GM12878 (cell line): ENCODE measurements at regions not wholly inside any gene's neighbourhood (a gene's known extent, or its start where the extent isn't known, plus 50 kb on each side); places are given as distances from the start of the nearest gene placed in this dataset.

Source experiments
- BCL11A ChIP-seq: IDR thresholded peaks from 2 replicates; pipeline ENCODE4 v1.6.1; 2011; ENCODE audit warnings: low read depth, low read length
- BCL3 ChIP-seq: IDR thresholded peaks from 2 replicates; pipeline ENCODE4 v1.6.1; 2011; ENCODE audit warnings: borderline replicate concordance, low read depth, mild to moderate bottlenecking, moderate library complexity, low read length; ENCODE audit not compliant: insufficient read depth, poor library complexity, severe bottlenecking
- BHLHE40 ChIP-seq, 2 experiments: fragments of 450-650 bp in 1 of 2; IDR thresholded peaks; 2 replicates each; pipeline ENCODE4 v1.6.1; 2011 to 2017; ENCODE audit warnings: low read depth in 2 of 2, borderline replicate concordance in 1 of 2, improper control_type of control experiment in 1 of 2, low read length in 1 of 2, mild to moderate bottlenecking in 1 of 2
- BMI1 ChIP-seq: fragments of 450-650 bp; IDR thresholded peaks from 2 replicates; pipeline ENCODE4 v1.6.1; 2016; ENCODE audit warnings: mild to moderate bottlenecking, moderate library complexity, borderline replicate concordance
- CBX3 ChIP-seq: fragments of 200-600 bp; sonication (generic); IDR thresholded peaks from 2 replicates; pipeline ENCODE4 v1.6.1; 2016; ENCODE audit warnings: low read depth, borderline replicate concordance
- CHD2 ChIP-seq: IDR thresholded peaks from 2 replicates; pipeline ENCODE4 v1.6.1; 2011; ENCODE audit warnings: low read depth, low read length, improper control_type of control experiment, borderline replicate concordance
- EED ChIP-seq: sonication (generic); IDR thresholded peaks from 2 replicates; pipeline ENCODE4 v1.6.1; 2016; ENCODE audit warnings: antibody characterized with exemption, low read depth
- JUND ChIP-seq: IDR thresholded peaks from 2 replicates; pipeline ENCODE4 v1.6.1; 2012; ENCODE audit warnings: low read depth, mild to moderate bottlenecking, low read length, improper control_type of control experiment, moderate library complexity
- MTA3 ChIP-seq: IDR thresholded peaks from 2 replicates; pipeline ENCODE4 v1.6.1; 2012; ENCODE audit warnings: low read length, inconsistent platforms, borderline replicate concordance
- POLR2AphosphoS2 ChIP-seq: IDR thresholded peaks from 2 replicates; pipeline ENCODE4 v1.6.1; 2011; ENCODE audit warnings: low read depth, mild to moderate bottlenecking, low read length, improper control_type of control experiment, moderate library complexity
- RCOR1 ChIP-seq: conservative IDR thresholded peaks from 2 replicates; pipeline ENCODE4 v1.6.1; 2012; ENCODE audit warnings: low read depth, low read length, improper control_type of control experiment
- RELA ChIP-seq: fragments of 450-650 bp; IDR thresholded peaks from 2 replicates; pipeline ENCODE4 v1.8.0; 2014; ENCODE audit warnings: borderline replicate concordance; ENCODE audit not compliant: partially characterized antibody
- RFX5 ChIP-seq: IDR thresholded peaks from 2 replicates; pipeline ENCODE4 v1.6.1; 2011; ENCODE audit warnings: low read depth, low read length, improper control_type of control experiment
- TBL1XR1 ChIP-seq: IDR thresholded peaks from 2 replicates; pipeline ENCODE4 v1.6.1; 2012; ENCODE audit warnings: low read depth, low read length, improper control_type of control experiment
- YY1 ChIP-seq: IDR thresholded peaks from 2 replicates; pipeline ENCODE4 v1.6.1; 2011; ENCODE audit warnings: low read depth, mild to moderate bottlenecking, low read length
- ZNF207 ChIP-seq: fragments of 450-650 bp; IDR thresholded peaks from 2 replicates; pipeline ENCODE4 v1.6.1; 2014; ENCODE audit warnings: antibody characterized with exemption, mild to moderate bottlenecking, borderline replicate concordance
- TF ChIP-seq, protein P1 (sequence below): fragments of 150-350 bp; IDR thresholded peaks from 2 replicates; pipeline ENCODE4 v1.6.1; 2014; ENCODE audit warnings: mild to moderate bottlenecking, low read depth, low read length
- TF ChIP-seq, protein P2 (sequence below): fragments of 450-650 bp; IDR thresholded peaks from 2 replicates; pipeline ENCODE4 v1.6.1; 2017; ENCODE audit warnings: mild to moderate bottlenecking, moderate library complexity
- TF ChIP-seq, protein P3 (sequence below): fragments of 450-650 bp; formaldehyde crosslinking; IDR thresholded peaks from 2 replicates; pipeline ENCODE4 v1.4.0; 2020; ENCODE audit warnings: mild to moderate bottlenecking, moderate library complexity

DNA sequence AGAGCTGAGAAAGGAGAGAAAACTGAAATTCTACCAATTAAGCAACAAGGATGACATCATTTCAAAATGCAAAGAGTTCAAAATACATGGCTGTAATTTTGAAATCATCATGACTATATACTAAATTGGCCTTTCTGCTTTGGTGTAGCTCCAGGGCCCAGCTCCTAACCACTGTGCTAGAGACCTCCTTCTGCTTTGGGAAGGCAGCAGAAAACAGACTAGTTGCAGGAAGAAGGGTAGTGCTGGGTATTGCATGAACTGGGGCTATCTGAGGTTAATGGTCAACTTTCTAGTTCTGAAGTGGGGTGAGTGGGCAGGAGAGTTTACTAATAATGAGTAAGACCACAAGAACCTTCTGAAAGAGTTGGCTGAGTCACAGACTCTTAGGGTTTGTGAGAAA is 66.2 kb downstream of the PTGER2 start (continued):
- TF ChIP-seq, protein P1, sequence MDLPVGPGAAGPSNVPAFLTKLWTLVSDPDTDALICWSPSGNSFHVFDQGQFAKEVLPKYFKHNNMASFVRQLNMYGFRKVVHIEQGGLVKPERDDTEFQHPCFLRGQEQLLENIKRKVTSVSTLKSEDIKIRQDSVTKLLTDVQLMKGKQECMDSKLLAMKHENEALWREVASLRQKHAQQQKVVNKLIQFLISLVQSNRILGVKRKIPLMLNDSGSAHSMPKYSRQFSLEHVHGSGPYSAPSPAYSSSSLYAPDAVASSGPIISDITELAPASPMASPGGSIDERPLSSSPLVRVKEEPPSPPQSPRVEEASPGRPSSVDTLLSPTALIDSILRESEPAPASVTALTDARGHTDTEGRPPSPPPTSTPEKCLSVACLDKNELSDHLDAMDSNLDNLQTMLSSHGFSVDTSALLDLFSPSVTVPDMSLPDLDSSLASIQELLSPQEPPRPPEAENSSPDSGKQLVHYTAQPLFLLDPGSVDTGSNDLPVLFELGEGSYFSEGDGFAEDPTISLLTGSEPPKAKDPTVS, result no peak
- TF ChIP-seq, protein P2, sequence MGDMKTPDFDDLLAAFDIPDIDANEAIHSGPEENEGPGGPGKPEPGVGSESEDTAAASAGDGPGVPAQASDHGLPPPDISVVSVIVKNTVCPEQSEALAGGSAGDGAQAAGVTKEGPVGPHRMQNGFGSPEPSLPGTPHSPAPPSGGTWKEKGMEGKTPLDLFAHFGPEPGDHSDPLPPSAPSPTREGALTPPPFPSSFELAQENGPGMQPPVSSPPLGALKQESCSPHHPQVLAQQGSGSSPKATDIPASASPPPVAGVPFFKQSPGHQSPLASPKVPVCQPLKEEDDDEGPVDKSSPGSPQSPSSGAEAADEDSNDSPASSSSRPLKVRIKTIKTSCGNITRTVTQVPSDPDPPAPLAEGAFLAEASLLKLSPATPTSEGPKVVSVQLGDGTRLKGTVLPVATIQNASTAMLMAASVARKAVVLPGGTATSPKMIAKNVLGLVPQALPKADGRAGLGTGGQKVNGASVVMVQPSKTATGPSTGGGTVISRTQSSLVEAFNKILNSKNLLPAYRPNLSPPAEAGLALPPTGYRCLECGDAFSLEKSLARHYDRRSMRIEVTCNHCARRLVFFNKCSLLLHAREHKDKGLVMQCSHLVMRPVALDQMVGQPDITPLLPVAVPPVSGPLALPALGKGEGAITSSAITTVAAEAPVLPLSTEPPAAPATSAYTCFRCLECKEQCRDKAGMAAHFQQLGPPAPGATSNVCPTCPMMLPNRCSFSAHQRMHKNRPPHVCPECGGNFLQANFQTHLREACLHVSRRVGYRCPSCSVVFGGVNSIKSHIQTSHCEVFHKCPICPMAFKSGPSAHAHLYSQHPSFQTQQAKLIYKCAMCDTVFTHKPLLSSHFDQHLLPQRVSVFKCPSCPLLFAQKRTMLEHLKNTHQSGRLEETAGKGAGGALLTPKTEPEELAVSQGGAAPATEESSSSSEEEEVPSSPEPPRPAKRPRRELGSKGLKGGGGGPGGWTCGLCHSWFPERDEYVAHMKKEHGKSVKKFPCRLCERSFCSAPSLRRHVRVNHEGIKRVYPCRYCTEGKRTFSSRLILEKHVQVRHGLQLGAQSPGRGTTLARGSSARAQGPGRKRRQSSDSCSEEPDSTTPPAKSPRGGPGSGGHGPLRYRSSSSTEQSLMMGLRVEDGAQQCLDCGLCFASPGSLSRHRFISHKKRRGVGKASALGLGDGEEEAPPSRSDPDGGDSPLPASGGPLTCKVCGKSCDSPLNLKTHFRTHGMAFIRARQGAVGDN, result no peak
- TF ChIP-seq BHLHE40 (IDR thresholded peaks at IDR 0.05; ENCODE audit: borderline replicate concordance in 1 of 2, low read depth in 2 of 2, low read length in 1 of 2), result no peak
- TF ChIP-seq RFX5, result no peak
- no peak for TF ChIP-seq RCOR1
- TF ChIP-seq EED, result no peak
- TF ChIP-seq BMI1, result no peak
- no peak for TF ChIP-seq TBL1XR1
- no peak for TF ChIP-seq MTA3
- no peak for TF ChIP-seq RELA
- TF ChIP-seq BCL11A, result peak; percentile 73
- TF ChIP-seq POLR2AphosphoS2, result no peak
- no peak for TF ChIP-seq CHD2
- TF ChIP-seq ZNF207, result no peak
- TF ChIP-seq YY1, result no peak
- TF ChIP-seq, protein P3, sequence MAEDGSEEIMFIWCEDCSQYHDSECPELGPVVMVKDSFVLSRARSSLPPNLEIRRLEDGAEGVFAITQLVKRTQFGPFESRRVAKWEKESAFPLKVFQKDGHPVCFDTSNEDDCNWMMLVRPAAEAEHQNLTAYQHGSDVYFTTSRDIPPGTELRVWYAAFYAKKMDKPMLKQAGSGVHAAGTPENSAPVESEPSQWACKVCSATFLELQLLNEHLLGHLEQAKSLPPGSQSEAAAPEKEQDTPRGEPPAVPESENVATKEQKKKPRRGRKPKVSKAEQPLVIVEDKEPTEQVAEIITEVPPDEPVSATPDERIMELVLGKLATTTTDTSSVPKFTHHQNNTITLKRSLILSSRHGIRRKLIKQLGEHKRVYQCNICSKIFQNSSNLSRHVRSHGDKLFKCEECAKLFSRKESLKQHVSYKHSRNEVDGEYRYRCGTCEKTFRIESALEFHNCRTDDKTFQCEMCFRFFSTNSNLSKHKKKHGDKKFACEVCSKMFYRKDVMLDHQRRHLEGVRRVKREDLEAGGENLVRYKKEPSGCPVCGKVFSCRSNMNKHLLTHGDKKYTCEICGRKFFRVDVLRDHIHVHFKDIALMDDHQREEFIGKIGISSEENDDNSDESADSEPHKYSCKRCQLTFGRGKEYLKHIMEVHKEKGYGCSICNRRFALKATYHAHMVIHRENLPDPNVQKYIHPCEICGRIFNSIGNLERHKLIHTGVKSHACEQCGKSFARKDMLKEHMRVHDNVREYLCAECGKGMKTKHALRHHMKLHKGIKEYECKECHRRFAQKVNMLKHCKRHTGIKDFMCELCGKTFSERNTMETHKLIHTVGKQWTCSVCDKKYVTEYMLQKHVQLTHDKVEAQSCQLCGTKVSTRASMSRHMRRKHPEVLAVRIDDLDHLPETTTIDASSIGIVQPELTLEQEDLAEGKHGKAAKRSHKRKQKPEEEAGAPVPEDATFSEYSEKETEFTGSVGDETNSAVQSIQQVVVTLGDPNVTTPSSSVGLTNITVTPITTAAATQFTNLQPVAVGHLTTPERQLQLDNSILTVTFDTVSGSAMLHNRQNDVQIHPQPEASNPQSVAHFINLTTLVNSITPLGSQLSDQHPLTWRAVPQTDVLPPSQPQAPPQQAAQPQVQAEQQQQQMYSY (CRISPR knock-in tag), result no peak
- no peak for TF ChIP-seq CBX3
- TF ChIP-seq BCL3, result no peak
- TF ChIP-seq JUND, result no peak
